Left lobe of liver (tissue), 2 donors: ENCODE measurements at regions not wholly inside any gene's neighbourhood (a gene's known extent, or its start where the extent isn't known, plus 50 kb on each side); places are given as distances from the start of the nearest gene placed in this dataset.

Experiments used
- ATAC-seq: fragments of 200-7000 bp; cut with Tn5 transposase; one replicate; pipeline ENCODE4 v1.9.1; 2020; ENCODE audit warnings: mild to moderate bottlenecking, moderate library complexity
- DNase-seq: peaks from one replicate; pipeline ENCODE4 v3.0.0-alpha.2; 2020; ENCODE audit warnings: low spot score
- donor health status: DM: no; HTN: no; CAD: no; lungs with moderate emphysema.
- donor health status: DM: no; HTN: yes; CAD: no.

DNA sequence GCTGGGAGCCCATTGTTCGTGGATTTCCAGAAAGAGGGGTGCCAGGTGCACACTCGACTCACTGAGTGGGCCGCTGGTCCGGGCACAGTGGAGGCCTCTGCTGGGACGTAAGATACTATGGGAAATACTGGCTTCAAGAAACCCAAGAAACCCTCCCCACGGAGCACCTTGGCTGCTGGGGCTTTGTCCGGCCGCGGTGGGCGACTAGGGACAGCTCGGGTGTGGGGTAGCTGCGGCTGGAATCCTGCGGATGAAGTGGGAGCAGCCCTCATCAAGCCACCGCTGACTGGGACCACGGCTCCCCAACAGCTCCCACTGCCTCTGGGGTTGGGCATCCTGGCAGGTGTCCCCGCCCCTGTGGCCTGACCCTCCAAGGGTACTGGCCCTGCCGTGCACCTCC lies 69.5 kb upstream of the GATA5 start:
- no peak for ATAC-seq
- DNase-seq = no peak

DNA sequence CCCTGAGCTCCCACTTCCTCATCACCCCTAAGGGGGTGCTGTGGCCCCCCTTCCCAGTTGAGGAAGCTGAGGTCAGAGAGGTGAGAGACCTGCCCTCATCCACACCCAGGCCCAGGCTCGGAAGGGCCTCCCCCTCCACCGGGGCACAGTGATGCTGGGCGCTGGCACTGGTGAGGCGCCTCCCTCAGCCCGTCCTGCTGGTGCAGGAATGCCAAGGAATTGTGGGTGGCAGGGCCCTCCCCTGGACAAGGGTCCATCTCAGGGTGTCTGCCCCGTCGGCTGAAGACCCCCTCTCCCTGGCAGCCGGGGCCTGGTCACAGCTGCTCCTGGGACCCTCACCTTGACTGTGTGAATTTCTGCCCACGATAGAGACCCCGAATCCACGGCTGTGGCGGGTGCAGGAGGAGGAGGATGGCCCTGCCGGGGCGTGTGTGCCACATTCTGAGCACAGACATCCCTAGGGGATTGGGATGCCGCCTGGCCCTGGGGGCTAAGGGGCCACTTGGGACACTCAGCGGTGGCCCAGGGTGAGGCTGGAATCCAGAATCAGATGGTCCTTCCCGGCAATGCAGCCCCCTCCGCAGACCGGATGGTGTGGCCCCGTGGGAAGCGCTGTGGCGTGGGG lies 70.2 kb upstream of the GATA5 start:
- DNase-seq (no peak), ATAC-seq (no peak)

DNA sequence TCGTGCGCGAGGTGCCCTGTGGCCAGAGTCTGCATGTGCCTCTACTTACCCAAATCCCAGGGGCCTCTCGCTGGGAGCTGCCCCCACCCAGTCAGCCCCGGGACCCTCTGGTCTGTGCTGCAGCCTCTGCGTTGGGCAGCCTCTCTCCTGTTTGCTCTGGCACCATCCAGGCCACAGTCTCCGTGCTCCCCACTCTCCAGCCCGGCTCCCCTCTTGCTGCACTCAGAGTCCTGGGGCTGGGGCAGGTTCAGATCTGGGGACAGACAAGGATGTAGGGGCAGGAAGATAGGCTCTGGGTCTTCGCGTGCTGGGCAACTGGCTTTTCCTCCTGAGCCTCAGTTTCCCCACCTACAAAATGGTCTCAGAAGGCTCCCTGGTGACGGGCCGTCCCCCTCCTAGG lies 70.8 kb upstream of the GATA5 start:
- ATAC-seq (no peak), DNase-seq (no peak)

DNA sequence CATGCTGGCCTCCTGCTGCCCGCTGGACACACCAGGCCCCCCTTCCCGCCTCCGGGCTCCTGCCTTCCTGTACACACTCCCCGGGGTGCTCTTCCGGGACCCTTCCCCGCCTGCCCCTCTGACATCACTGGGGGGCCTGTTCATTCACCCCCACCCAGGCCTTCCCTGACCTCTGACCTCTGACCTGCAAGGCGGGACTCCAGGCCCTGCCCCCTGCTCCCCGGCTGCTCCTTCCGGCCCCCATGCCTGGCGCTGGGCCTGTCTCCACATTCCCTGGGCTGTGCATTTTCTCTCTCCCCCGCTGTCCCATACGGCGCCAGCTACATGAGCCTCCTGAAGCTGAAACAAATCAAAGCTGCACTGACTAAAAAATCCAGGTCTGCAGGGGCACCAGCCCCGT lies 71.6 kb upstream of the GATA5 start:
- DNase-seq (no peak), ATAC-seq (no peak)

DNA sequence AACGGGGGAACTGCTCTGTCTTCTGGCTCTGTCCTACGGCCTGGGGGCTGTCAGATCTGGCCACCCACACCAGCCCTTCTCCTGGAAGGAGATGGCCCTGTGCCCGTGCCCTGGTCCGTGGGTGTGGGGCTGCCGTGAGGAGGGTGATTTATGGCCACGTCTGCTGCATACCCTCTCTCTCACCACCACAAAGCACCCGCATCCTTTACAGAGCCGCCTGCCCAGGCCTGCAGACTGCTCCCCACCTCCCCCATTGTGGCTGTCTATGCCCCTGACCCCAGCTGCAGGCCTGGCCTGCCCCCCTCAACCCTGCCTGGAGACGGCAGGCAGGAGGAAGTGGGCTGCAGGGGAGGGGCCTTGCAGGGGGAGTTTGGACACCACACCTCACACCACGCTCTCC lies 72.7 kb upstream of the GATA5 start:
- DNase-seq = no peak
- ATAC-seq = no peak

DNA sequence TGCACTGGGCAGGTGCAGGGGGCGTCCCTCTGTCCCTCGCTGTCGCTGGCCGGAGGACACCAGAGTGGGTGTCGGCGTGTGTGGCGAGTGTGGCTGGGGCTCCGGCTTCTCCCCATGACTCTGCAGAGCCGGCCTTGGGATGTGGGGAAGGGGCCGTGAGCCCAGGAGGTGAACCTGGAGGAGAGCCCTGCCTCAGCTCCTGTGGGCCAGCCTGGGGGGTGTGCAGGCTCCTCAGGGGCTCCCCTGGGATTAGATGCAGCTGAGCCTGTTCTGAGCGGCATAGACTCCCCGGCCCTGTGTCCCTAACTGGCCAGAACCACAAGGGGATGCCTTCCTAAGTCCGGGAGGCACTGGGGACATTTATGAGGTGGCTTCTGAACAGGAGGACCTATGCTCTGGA lies 73.2 kb upstream of the GATA5 start:
- ATAC-seq = no peak
- DNase-seq = no peak

- DNase-seq (no peak), ATAC-seq (no peak)
Observed at GRCh38 chr20:62549499-62550086, 73.8 kb upstream of the GATA5 start.

DNA sequence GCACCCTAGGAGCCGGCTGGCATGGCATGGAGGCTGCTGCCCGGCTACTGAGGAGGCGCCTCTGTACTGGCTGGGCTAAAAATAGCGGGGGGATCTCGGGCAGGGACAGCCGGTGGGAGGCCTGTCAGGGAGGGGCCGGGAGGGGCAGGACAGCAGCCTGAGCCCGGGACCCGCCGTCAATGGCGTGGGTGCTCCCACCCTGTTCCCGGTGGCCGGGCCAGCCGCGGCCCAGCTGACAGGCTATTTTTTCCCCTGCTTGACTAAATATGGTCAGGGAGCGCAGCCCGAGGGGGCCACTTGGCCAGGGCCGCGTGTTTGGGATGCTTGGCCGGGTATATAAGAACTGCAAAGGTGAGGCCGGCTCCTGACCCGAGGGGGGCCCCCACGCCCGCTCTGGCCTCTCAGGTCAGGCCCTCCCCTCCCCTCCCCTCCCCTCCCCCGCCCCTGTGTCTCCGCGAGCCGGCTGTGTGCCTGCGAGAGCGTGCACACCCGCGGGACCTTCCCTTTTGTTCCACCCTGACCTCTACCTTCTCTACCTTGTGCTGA lies 74.4 kb upstream of the GATA5 start:
- ATAC-seq (no peak), DNase-seq (no peak)

DNA sequence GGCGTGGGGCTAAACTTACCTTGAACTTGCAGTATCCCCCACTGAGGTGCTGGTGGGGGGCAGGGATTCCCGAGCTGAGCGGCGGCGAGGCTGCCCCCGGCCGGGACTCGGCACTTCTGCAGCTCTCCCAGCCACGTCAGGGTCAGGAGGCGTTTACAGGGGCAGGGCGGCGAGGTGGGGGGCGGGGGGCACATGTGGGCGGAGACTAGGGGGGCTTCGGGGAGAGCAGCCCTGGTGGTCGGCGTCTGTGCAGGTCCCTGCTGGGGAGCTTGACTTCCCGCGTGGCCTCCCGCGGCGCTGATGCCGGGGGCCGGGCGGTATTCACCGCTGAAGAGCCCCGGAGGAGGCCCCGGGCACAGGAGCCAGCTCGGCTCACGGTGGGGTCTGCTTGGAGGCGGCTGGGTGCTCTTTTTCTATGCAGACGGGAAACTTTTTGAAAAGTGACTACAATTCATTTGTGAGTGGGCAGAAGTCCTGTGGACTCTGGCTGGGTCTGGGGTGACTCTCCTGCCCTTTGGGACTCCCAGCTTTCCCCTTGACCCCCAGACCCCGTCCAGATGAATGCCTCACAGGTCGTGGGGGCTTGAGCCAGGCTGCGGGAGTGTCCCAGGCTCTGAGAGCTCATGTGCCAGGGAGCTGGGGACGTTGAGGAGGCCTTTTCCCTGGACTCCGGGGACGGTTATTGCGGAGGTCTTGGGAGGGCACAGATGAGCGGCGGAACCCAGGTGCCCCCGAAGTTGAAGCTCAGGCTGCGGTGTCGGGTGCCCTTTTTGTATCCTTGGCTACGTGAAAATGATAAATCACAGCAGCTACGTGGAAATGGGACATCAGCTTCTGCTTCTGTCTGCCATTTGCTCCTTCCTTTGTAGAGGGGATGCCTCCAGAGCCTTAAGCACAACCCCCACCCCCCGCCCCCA lies 75.9 kb upstream of the GATA5 start:
- ATAC-seq (no peak), DNase-seq (no peak)

DNA sequence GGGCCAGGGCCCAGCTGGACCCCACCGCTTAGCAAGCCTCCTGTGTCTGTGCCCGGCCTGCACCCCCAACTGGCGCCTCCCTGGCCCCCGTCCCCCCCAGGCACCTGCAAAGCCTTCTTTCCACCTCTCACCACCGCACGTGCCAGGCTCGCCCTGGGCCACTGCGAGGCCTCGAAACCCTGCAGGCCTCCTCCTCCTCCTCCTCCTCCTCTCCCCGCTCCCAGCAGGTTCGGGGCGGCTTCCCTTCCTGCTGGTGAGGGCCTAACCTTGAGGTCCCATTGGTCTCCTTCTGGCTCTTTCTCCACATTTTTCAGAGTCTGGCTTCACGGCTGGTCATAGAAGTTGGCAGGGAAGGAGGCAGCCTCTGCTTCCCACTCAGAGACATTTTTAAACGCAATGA lies 76.8 kb upstream of the GATA5 start:
- DNase-seq (no peak), ATAC-seq (no peak)

DNA sequence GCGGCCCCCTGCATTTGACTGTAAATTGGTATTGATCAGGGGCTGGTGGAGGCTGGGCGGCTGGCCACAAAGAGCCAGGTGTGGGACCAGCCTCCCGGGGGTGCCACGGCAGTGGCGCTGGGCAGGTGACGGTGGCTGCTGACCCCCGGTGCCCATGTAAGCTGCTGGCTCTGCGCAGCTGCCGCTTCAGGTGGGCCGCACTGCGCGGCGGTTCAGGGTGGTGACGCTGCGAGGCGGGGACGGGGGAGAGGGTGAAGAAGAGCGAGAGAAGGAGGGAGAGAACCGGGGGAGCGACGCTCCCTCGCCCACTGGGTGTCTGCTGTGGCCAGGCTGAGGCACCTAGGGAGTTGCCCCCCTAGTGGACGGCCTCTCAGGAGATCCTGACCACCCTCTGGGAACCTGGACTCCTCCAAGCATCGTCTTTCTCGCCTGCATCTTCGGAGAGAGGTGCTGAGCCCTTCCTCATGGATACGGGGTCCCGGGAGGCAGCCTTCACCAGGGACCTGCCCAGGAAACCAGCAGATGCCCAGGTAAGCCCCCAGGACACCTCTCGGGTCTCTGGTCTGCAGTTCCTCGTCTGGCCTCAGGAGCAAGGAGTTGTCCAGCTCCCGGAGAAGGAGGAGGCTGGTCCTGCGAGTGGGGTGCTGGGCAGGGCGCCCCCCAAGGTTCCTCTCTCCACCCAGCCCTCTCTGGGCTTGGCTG lies 77.5 kb upstream of the GATA5 start:
- ATAC-seq (no peak), DNase-seq (no peak)

DNA sequence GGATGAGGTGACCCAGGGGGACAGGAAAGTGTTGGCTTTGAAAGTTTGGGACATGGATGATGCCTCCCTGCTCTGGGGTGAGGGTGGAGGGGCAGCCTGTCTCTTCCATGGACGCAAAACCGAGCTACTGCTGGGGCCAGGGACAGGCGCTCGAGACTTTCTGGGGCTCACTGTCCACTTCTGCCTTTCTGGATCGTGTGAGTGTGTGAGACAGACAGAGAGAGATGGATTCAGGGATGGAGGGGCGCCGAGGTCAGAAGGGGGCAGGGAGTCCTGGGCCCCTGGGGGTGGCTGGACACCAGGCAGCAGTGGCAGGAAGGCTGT lies 78.0 kb upstream of the GATA5 start:
- no peak for DNase-seq
- no peak for ATAC-seq

DNA sequence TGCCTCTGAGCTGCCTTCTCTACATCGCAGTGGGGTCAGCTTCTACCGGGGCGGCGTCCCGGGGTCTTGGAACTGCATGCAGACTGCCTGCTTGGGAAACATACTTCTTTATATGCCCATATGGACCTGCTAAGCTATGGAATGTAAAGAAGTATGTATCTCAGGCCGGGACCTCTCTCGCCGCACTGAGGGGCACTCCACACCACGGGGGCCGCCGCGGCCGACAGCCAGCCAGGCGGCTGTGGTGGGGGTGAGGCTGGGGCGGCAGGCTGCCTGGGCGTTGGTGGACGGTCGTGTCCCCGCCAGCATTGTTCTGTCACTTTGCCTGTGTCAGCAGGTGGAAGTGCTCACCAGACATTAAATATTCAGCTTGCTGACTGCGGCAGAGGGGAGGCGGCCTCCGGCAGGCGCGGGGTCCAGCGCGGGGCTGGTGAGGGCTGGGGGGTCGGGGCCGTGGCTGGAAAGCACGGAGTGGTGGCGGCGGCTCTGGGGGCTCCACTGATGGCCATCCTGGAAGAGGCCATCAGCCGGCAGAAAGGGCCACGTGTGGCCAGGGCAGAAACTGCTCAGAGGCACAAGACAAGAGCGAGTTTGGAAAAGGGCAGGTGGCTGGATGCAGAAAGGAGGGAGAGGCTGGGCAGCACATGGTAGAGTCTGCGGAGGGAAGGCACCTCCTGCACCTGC lies 78.6 kb upstream of the GATA5 start:
- ATAC-seq = no peak
- DNase-seq = no peak

GRCh38 chr20:62554898-62555641 lies 79.3 kb upstream of the GATA5 start:
- no peak for DNase-seq
- no peak for ATAC-seq

DNA sequence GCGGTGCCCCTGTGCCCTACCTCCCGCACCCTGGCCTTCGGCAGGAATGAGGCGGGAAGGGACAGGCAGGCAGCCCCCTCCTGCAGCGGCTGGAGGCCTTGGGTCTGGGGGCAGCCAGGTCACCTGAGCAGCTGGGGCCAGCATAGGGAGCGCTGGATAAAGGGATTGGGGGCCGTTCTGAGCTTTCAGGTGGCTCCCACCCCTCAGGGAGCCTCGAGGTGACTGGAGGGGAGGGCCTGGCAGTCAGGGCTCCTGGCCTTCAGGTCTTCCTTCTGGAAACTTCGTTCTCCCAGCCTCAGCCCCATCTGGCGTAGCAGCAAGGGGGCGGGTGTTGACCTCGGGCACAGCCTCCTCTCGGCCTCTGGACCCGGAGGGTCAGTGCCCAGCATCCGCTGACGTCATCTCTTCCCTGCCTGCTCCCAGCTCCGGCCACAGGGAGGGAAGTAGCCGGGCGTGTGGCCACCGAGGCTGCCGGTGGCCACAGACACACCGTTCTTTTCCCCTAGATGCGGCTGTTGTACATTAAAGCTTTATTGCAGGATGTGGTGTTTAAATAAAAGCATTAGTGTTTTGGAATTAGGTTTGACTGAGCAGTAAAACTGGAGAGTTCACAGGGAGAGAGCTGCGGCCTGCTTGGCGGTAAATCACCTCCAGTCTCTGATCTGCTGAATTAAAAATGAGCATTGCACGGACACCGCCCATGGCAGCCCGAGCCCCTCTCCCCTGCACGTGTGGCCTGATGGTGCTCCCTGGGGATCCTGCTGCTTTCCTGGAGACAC lies 80.0 kb upstream of the GATA5 start:
- ATAC-seq = peak; percentile 72
- peak; percentile 51 for DNase-seq

GRCh38 chr20:62557462-62557861 lies 81.7 kb upstream of the GATA5 start:
- ATAC-seq = no peak
- no peak for DNase-seq

DNA sequence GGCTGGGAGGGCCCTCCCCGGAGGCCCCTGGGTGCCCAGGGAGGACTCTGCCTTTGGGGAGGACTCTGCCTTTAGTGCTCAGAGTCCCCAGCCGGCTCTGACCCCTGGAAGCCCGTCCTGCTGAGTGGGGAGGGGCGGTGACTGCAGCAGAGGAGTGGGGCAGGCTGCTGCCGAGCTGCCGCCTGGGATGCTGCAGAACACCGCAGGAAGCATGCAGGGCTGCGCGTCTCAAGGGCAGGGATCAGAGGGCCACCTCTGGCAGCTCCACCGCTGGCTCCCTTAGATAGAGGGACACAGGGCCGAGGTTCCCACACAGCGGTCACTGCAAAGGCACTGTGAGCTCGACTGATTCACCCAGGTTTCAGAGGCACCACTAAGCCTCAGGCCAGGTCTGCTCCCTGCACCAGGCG lies 82.2 kb upstream of the GATA5 start:
- ATAC-seq (no peak), DNase-seq (no peak)

DNA sequence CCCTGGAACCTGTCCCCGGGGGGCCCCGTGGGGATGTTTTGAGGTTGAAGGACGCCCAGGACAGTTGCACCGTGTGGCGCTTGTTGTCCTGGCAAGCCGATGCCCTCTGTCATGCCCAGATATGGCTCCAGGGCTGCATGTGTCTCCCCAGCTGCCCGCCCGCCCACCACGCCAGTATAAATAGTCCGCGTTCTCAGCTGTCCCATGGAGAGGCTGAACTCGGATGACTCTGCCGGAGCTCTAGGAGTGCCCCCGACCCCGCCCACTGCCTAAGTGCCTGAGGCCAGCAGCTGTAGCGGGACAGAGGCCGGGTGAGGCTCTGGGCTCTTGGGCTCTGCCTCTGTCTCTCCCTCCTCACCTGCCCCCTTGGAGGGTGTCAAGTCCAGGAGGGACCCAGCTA lies 83.0 kb upstream of the GATA5 start:
- ATAC-seq (no peak), DNase-seq (no peak)

GRCh38 chr20:62560162-62560561 lies 82.1 kb upstream of the SLCO4A1 start:
- ATAC-seq (no peak), DNase-seq (no peak)
